Inflammatory macrophage treated with lipopolysaccharide for 4 hours (primary cell): ENCODE measurements at regions not wholly inside any gene's neighbourhood (a gene's known extent, or its start where the extent isn't known, plus 50 kb on each side); places are given as distances from the start of the nearest gene placed in this dataset.
"Not testable (repeated sequence)": the region's sequence is repeated elsewhere in the genome, so short reads cannot be mapped to it uniquely, and the experiment has no call there.

Source experiments
- DNase-seq: peaks from one replicate; pipeline ENCODE4 v3.0.0-alpha.2; 2020

GRCh38 chr13:50200569-50200968, 185.3 kb downstream of the KCNRG start:
- DNase-seq: no peak

GRCh38 chr13:50200988-50201387, 185.7 kb downstream of the KCNRG start:
- DNase-seq: no peak

- no peak for DNase-seq
Observed at GRCh38 chr13:50202485-50202884, 187.2 kb downstream of the KCNRG start.

GRCh38 chr13:50203256-50203941, 188.2 kb downstream of the KCNRG start:
- DNase-seq: peak; percentile 80

GRCh38 chr13:50205581-50205980, 190.3 kb downstream of the KCNRG start:
- DNase-seq: no peak

- peak; percentile 94 for DNase-seq
Observed at GRCh38 chr13:50208826-50209335, 193.6 kb downstream of the KCNRG start.

GRCh38 chr13:50209631-50210030, 194.4 kb downstream of the KCNRG start:
- DNase-seq: peak; percentile 89

GRCh38 chr13:50213526-50213925, 198.3 kb downstream of the KCNRG start:
- DNase-seq: no peak

- no peak for DNase-seq
Observed at GRCh38 chr13:50214514-50214913, 199.3 kb downstream of the KCNRG start.

- no peak for DNase-seq
Observed at GRCh38 chr13:50215399-50215798, 200.2 kb downstream of the KCNRG start.

GRCh38 chr13:50219743-50220142, 204.5 kb downstream of the KCNRG start:
- no peak for DNase-seq

- peak; percentile 90 for DNase-seq
Observed at GRCh38 chr13:50220938-50221337, 205.7 kb downstream of the KCNRG start.

- peak; percentile 97 for DNase-seq
Observed at GRCh38 chr13:50222569-50223332, 207.5 kb downstream of the KCNRG start.

GRCh38 chr13:50224534-50224933, 209.3 kb downstream of the KCNRG start:
- peak; percentile 89 for DNase-seq

GRCh38 chr13:50225193-50226155, 210.2 kb downstream of the KCNRG start:
- DNase-seq: no peak

- no peak for DNase-seq
Observed at GRCh38 chr13:50226515-50227155, 211.4 kb downstream of the KCNRG start.

GRCh38 chr13:50227361-50227760, 212.1 kb downstream of the KCNRG start:
- DNase-seq: no peak

- DNase-seq: no peak
Observed at GRCh38 chr13:50228527-50228926, 213.3 kb downstream of the KCNRG start.

GRCh38 chr13:50229960-50230661, 214.9 kb downstream of the KCNRG start:
- DNase-seq: peak; percentile 96

GRCh38 chr13:50230662-50230978, 215.4 kb downstream of the KCNRG start:
- DNase-seq: no peak

GRCh38 chr13:50233574-50233973, 218.3 kb downstream of the KCNRG start:
- DNase-seq: not testable (repeated sequence)
